ENCODE measurements at regions not wholly inside any gene's neighbourhood (a gene's known extent, or its start where the extent isn't known, plus 50 kb on each side); places are given as distances from the start of the nearest gene placed in this dataset.

DNA sequence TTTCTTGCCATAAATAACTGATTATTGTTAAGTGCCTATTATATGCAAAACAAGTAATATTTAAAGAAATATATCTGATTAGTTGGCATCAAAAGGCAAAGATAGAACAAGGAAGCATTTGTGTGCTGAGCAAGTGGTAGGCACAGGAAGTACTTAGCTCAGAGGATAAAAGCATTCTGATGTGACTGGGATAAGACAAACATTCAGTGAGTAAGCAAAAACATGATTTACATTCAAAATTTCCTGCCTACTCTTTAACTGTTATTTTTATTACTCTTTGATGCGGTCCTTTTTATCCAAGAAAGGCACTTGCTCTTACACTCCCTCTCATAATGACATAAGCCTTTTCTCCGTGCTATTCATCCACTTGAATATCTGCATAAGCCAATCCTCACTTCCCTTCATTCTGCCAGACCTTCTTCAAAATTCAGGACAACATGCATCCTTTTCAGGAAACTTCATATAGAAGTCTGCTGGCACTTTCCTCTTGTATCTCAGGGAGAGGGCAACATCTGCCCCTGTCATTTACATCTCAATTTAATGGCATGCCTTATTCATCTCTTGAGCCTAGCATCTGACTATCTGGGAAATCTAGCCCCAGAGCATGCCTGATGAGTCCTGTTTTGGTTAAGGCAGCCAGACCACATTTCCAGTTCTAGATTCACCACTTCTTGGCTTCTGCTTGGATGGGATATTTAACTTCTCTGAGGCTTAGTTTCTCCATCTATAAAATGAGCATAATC, 478.2 kb upstream of the ROBO2 start:
- Histone ChIP-seq H4K91ac (ENCODE audit: low read depth, low read length, poor library complexity) (no peak overlapping the region), H3K27me3 (ENCODE audit: control insufficient read depth in 3 of 3, insufficient read depth in 3 of 3, low read depth in 1 of 3, low read length in 3 of 3) (no peaks in the 10 kb centered on the region), H3K14ac (ENCODE audit: low read length) (no peak overlapping the region), H3K9ac (ENCODE audit: low read depth, low read length, poor library complexity) (no peak overlapping the region), H3K18ac (ENCODE audit: low read length) (no peak overlapping the region), H2BK5ac (ENCODE audit: low read length) (no peak overlapping the region), H3K27ac (replicated peaks; ENCODE audit: low read length) (no peak overlapping the region), H2AK5ac (ENCODE audit: low read depth, low read length) (no peak overlapping the region), H3K79me1 (ENCODE audit: low read depth, low read length) (no peaks in the 10 kb centered on the region), H2BK15ac (ENCODE audit: low read length) (no peak overlapping the region), H3K36me3 (replicated peaks in 1 of 2; ENCODE audit: control insufficient read depth in 2 of 2, insufficient read depth in 2 of 2, low read length in 2 of 2) (no peaks in the 10 kb centered on the region), H2AFZ (ENCODE audit: low read length) (no peak overlapping the region), H3K23ac (ENCODE audit: low read depth, low read length, poor library complexity) (no peak overlapping the region), H3K4me3 (ENCODE audit: low read length in 2 of 2) (no peak overlapping the region), H3K4me2 (ENCODE audit: insufficient read depth, low read length, poor library complexity, severe bottlenecking) (no peak overlapping the region), H4K8ac (ENCODE audit: low read depth, low read length) (no peak overlapping the region), H3K4me1 (ENCODE audit: control insufficient read depth in 2 of 2, insufficient read depth in 1 of 2, low read depth in 1 of 2, low read length in 2 of 2) (no peaks in the 10 kb centered on the region), H3K9me3 (replicated peaks in 1 of 2; ENCODE audit: control insufficient read depth in 2 of 2, insufficient read depth in 1 of 2, low read depth in 1 of 2, low read length in 2 of 2) (no peaks in the 10 kb centered on the region), H2BK12ac (ENCODE audit: low read length) (no peak overlapping the region), H2BK120ac (ENCODE audit: low read depth, low read length) (no peak overlapping the region), H3K4ac (ENCODE audit: low read length) (no peak overlapping the region)
- no CpG with 5 or more reads among the region's 2 CpGs for WGBS, 2 donors (ENCODE audit: extremely low coverage in 2 of 2, insufficient read length in 2 of 2, insufficient replicate concordance in 1 of 2)
- no peak for DNase-seq (ENCODE audit: low spot score)

GRCh38 chr3:76565496-76566210, 474.2 kb upstream of the ROBO2 start:
- Histone ChIP-seq H3K79me1 (ENCODE audit: low read depth, low read length) (no peaks in the 10 kb centered on the region), H3K9me3 (replicated peaks in 1 of 2; ENCODE audit: control insufficient read depth in 2 of 2, insufficient read depth in 1 of 2, low read depth in 1 of 2, low read length in 2 of 2) (no peaks in the 10 kb centered on the region), H2BK5ac (ENCODE audit: low read length) (no peak overlapping the region), H2AK5ac (ENCODE audit: low read depth, low read length) (no peak overlapping the region), H3K4me3 (ENCODE audit: low read length in 2 of 2) (no peak overlapping the region), H3K4me2 (ENCODE audit: insufficient read depth, low read length, poor library complexity, severe bottlenecking) (no peak overlapping the region), H4K8ac (ENCODE audit: low read depth, low read length) (no peak overlapping the region), H3K9ac (ENCODE audit: low read depth, low read length, poor library complexity) (no peak overlapping the region), H4K91ac (ENCODE audit: low read depth, low read length, poor library complexity) (no peak overlapping the region), H3K4me1 (ENCODE audit: control insufficient read depth in 2 of 2, insufficient read depth in 1 of 2, low read depth in 1 of 2, low read length in 2 of 2) (no peaks in the 10 kb centered on the region), H3K18ac (ENCODE audit: low read length) (no peak overlapping the region), H3K27ac (replicated peaks; ENCODE audit: low read length) (no peak overlapping the region), H2BK12ac (ENCODE audit: low read length) (no peak overlapping the region), H3K36me3 (replicated peaks in 1 of 2; ENCODE audit: control insufficient read depth in 2 of 2, insufficient read depth in 2 of 2, low read length in 2 of 2) (no peaks in the 10 kb centered on the region), H3K27me3 (ENCODE audit: control insufficient read depth in 3 of 3, insufficient read depth in 3 of 3, low read depth in 1 of 3, low read length in 3 of 3) (no peaks in the 10 kb centered on the region), H3K14ac (ENCODE audit: low read length) (no peak overlapping the region), H3K4ac (ENCODE audit: low read length) (no peak overlapping the region), H2BK15ac (ENCODE audit: low read length) (no peak overlapping the region), H3K23ac (ENCODE audit: low read depth, low read length, poor library complexity) (no peak overlapping the region), H2BK120ac (ENCODE audit: low read depth, low read length) (no peak overlapping the region), H2AFZ (ENCODE audit: low read length) (no peak overlapping the region)
- WGBS, 2 donors (ENCODE audit: extremely low coverage in 2 of 2, insufficient read length in 2 of 2, insufficient replicate concordance in 1 of 2): no CpG with 5 or more reads among the region's 5 CpGs
- no peak for DNase-seq (ENCODE audit: low spot score)

DNA sequence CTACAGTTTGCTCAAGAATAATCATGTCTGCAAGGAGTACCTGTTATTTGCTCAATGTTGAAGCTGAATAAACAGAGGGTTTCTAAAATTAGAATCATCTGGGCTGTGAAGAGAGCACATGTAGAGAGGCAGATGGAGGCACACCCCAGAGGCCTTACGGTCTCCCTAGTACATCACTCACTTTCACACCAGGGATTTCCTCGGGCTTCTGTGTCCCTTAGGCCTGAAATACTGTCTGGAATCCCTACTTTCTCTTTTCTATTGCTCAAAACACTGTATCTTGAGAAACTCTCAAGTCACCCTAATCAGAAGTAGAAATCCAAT, 473.7 kb upstream of the ROBO2 start:
- no peak overlapping the region for H3K4me3 ChIP-seq (ENCODE audit: low read length in 2 of 2)
- H2AFZ ChIP-seq (ENCODE audit: low read length): no peak overlapping the region
- H3K23ac ChIP-seq (ENCODE audit: low read depth, low read length, poor library complexity): no peak overlapping the region
- H3K4me1 ChIP-seq (ENCODE audit: control insufficient read depth in 2 of 2, insufficient read depth in 1 of 2, low read depth in 1 of 2, low read length in 2 of 2): no peaks in the 10 kb centered on the region
- no peak overlapping the region for H2BK15ac ChIP-seq (ENCODE audit: low read length)
- no peak overlapping the region for H4K91ac ChIP-seq (ENCODE audit: low read depth, low read length, poor library complexity)
- H3K27me3 ChIP-seq (ENCODE audit: control insufficient read depth in 3 of 3, insufficient read depth in 3 of 3, low read depth in 1 of 3, low read length in 3 of 3): no peaks in the 10 kb centered on the region
- no peak overlapping the region for H3K14ac ChIP-seq (ENCODE audit: low read length)
- no peak overlapping the region for H3K4ac ChIP-seq (ENCODE audit: low read length)
- no peak overlapping the region for H2AK5ac ChIP-seq (ENCODE audit: low read depth, low read length)
- H3K9me3 ChIP-seq (replicated peaks in 1 of 2; ENCODE audit: control insufficient read depth in 2 of 2, insufficient read depth in 1 of 2, low read depth in 1 of 2, low read length in 2 of 2): no peaks in the 10 kb centered on the region
- no peaks in the 10 kb centered on the region for H3K36me3 ChIP-seq (replicated peaks in 1 of 2; ENCODE audit: control insufficient read depth in 2 of 2, insufficient read depth in 2 of 2, low read length in 2 of 2)
- H3K79me1 ChIP-seq (ENCODE audit: low read depth, low read length): no peaks in the 10 kb centered on the region
- no peak overlapping the region for H2BK120ac ChIP-seq (ENCODE audit: low read depth, low read length)
- no peak overlapping the region for H3K4me2 ChIP-seq (ENCODE audit: insufficient read depth, low read length, poor library complexity, severe bottlenecking)
- no peak overlapping the region for H4K8ac ChIP-seq (ENCODE audit: low read depth, low read length)
- no peak overlapping the region for H3K18ac ChIP-seq (ENCODE audit: low read length)
- H2BK5ac ChIP-seq (ENCODE audit: low read length): no peak overlapping the region
- no peak overlapping the region for H3K9ac ChIP-seq (ENCODE audit: low read depth, low read length, poor library complexity)
- no peak for DNase-seq (ENCODE audit: low spot score)
- H3K27ac ChIP-seq (replicated peaks; ENCODE audit: low read length): no peak overlapping the region
- H2BK12ac ChIP-seq (ENCODE audit: low read length): no peak overlapping the region
- WGBS, 2 donors (ENCODE audit: extremely low coverage in 2 of 2, insufficient read length in 2 of 2, insufficient replicate concordance in 1 of 2): no CpG with 5 or more reads among the region's 2 CpGs

DNA sequence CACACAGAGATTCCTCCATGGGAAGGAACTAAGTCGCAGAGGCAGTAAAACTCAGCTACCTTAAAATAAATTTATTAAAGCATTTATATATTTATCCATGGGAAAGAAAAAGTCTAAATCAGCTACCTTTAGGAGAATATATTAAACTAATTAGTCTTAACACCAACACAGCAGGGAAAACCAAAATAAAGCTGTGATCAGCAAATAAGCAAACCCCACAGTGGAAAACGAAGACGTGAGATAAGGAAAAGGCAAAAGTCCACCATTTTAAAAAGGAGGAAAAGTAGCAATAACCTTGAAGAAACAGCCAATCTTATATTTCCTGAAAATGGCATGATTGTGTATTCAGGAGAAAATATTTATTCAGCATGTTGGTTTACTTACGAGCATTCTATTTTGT, 473.0 kb upstream of the ROBO2 start:
- Histone ChIP-seq H4K91ac (ENCODE audit: low read depth, low read length, poor library complexity) (no peak overlapping the region), H3K36me3 (replicated peaks in 1 of 2; ENCODE audit: control insufficient read depth in 2 of 2, insufficient read depth in 2 of 2, low read length in 2 of 2) (no peaks in the 10 kb centered on the region), H4K8ac (ENCODE audit: low read depth, low read length) (no peak overlapping the region), H3K9ac (ENCODE audit: low read depth, low read length, poor library complexity) (no peak overlapping the region), H3K4me2 (ENCODE audit: insufficient read depth, low read length, poor library complexity, severe bottlenecking) (no peak overlapping the region), H2BK12ac (ENCODE audit: low read length) (no peak overlapping the region), H2BK5ac (ENCODE audit: low read length) (no peak overlapping the region), H3K9me3 (replicated peaks in 1 of 2; ENCODE audit: control insufficient read depth in 2 of 2, insufficient read depth in 1 of 2, low read depth in 1 of 2, low read length in 2 of 2) (no peaks in the 10 kb centered on the region), H3K18ac (ENCODE audit: low read length) (no peak overlapping the region), H2BK15ac (ENCODE audit: low read length) (no peak overlapping the region), H2AK5ac (ENCODE audit: low read depth, low read length) (no peak overlapping the region), H3K14ac (ENCODE audit: low read length) (no peak overlapping the region), H3K79me1 (ENCODE audit: low read depth, low read length) (no peaks in the 10 kb centered on the region), H2BK120ac (ENCODE audit: low read depth, low read length) (no peak overlapping the region), H3K4me3 (ENCODE audit: low read length in 2 of 2) (no peak overlapping the region), H3K4me1 (ENCODE audit: control insufficient read depth in 2 of 2, insufficient read depth in 1 of 2, low read depth in 1 of 2, low read length in 2 of 2) (no peaks in the 10 kb centered on the region), H3K27me3 (ENCODE audit: control insufficient read depth in 3 of 3, insufficient read depth in 3 of 3, low read depth in 1 of 3, low read length in 3 of 3) (no peaks in the 10 kb centered on the region), H2AFZ (ENCODE audit: low read length) (no peak overlapping the region), H3K23ac (ENCODE audit: low read depth, low read length, poor library complexity) (no peak overlapping the region), H3K4ac (ENCODE audit: low read length) (no peak overlapping the region), H3K27ac (replicated peaks; ENCODE audit: low read length) (no peak overlapping the region)
- DNase-seq (ENCODE audit: low spot score): no peak
- no CpG with 5 or more reads among the region's 4 CpGs for WGBS, 2 donors (ENCODE audit: extremely low coverage in 2 of 2, insufficient read length in 2 of 2, insufficient replicate concordance in 1 of 2)

All from neuronal stem cell (in vitro differentiated cells).